ENCODE measurements at regions not wholly inside any gene's neighbourhood (a gene's known extent, or its start where the extent isn't known, plus 50 kb on each side); places are given as distances from the start of the nearest gene placed in this dataset.

DNA sequence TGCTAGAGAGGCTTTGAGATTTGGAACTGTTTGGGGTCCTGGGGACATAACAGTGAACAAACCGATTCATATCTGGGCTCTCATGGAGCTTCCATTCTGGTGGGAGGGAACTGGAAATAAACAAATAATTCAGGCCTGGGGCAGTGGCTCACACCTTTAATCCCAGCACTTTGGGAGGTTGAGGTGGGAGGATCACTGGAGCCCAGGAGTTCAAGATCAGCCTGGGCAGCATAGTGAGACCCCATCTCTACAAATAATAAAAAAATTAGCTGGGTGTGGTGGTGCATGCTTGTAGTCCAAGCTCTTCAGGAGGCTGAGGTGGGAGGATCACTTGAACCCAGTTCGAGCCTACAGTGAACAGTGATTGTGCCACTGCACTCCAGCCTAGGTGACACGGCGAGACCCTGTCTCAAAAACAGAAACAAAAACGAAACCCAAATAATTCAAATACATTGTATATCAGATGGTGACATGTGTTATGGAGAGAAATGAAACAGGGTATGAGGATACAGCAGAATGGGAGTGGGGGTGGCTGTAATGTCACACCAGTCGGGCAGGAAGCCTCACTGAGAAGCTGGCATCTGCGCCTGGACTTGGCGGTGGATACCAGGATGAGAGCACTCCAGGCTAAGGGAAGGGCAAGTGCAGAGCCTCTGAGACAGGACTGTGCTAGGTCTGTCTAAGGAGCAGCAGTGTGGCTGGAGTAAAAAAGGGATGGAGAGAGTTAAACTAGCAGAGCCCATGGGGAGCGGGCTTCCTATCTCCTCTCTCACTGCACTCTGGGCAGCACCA is 131.1 kb upstream of the ZNF536 start:
- Histone ChIP-seq H3K27me3 (ENCODE audit: control insufficient read depth, insufficient read depth, low read length) (no peaks in the 10 kb centered on the region), H3K4me3 (ENCODE audit: low read depth, low read length) (no peak overlapping the region), H3K36me3 (ENCODE audit: control insufficient read depth, insufficient read depth, low read length) (no peaks in the 10 kb centered on the region)
- TF ChIP-seq, protein P1, sequence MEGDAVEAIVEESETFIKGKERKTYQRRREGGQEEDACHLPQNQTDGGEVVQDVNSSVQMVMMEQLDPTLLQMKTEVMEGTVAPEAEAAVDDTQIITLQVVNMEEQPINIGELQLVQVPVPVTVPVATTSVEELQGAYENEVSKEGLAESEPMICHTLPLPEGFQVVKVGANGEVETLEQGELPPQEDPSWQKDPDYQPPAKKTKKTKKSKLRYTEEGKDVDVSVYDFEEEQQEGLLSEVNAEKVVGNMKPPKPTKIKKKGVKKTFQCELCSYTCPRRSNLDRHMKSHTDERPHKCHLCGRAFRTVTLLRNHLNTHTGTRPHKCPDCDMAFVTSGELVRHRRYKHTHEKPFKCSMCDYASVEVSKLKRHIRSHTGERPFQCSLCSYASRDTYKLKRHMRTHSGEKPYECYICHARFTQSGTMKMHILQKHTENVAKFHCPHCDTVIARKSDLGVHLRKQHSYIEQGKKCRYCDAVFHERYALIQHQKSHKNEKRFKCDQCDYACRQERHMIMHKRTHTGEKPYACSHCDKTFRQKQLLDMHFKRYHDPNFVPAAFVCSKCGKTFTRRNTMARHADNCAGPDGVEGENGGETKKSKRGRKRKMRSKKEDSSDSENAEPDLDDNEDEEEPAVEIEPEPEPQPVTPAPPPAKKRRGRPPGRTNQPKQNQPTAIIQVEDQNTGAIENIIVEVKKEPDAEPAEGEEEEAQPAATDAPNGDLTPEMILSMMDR (IDR thresholded peaks at IDR 0.05; ENCODE audit: insufficient read depth, low read length, severe bottlenecking), result no peak
- no peak for FAIRE-seq
- no peak for DNase-seq (ENCODE audit: low read depth)

GRCh38 chr19:30244533-30244932 is 127.7 kb upstream of the ZNF536 start:
- no peak overlapping the region for H3K4me3 ChIP-seq (ENCODE audit: low read depth, low read length)
- FAIRE-seq, result no peak
- TF ChIP-seq, protein P1 (IDR thresholded peaks at IDR 0.05; ENCODE audit: insufficient read depth, low read length, severe bottlenecking), result no peak
- no peaks in the 10 kb centered on the region for H3K36me3 ChIP-seq (ENCODE audit: control insufficient read depth, insufficient read depth, low read length)
- H3K27me3 ChIP-seq (ENCODE audit: control insufficient read depth, insufficient read depth, low read length), result no peaks in the 10 kb centered on the region
- DNase-seq (ENCODE audit: low read depth), result no peak

GRCh38 chr19:30245401-30246039 is 126.7 kb upstream of the ZNF536 start:
- DNase-seq (ENCODE audit: low read depth), result no peak
- FAIRE-seq, result no peak
- no peaks in the 10 kb centered on the region for H3K36me3 ChIP-seq (ENCODE audit: control insufficient read depth, insufficient read depth, low read length)
- no peak overlapping the region for H3K4me3 ChIP-seq (ENCODE audit: low read depth, low read length)
- TF ChIP-seq, protein P1 (IDR thresholded peaks at IDR 0.05; ENCODE audit: insufficient read depth, low read length, severe bottlenecking), result no peak
- H3K27me3 ChIP-seq (ENCODE audit: control insufficient read depth, insufficient read depth, low read length), result no peaks in the 10 kb centered on the region

- H3K4me3 ChIP-seq (ENCODE audit: low read depth, low read length), result no peak overlapping the region
- no peaks in the 10 kb centered on the region for H3K36me3 ChIP-seq (ENCODE audit: control insufficient read depth, insufficient read depth, low read length)
- no peaks in the 10 kb centered on the region for H3K27me3 ChIP-seq (ENCODE audit: control insufficient read depth, insufficient read depth, low read length)
- DNase-seq (ENCODE audit: low read depth) (no peak), FAIRE-seq (no peak)
- TF ChIP-seq, protein P1 (IDR thresholded peaks at IDR 0.05; ENCODE audit: insufficient read depth, low read length, severe bottlenecking), result no peak
These were observed 122.3 kb upstream of the ZNF536 start for GRCh38 chr19:30249911-30250310.

GRCh38 chr19:30252214-30252613 is 120.0 kb upstream of the ZNF536 start:
- Histone ChIP-seq H3K36me3 (ENCODE audit: control insufficient read depth, insufficient read depth, low read length) (no peaks in the 10 kb centered on the region), H3K4me3 (ENCODE audit: low read depth, low read length) (no peak overlapping the region), H3K27me3 (ENCODE audit: control insufficient read depth, insufficient read depth, low read length) (no peaks in the 10 kb centered on the region)
- TF ChIP-seq, protein P1 (IDR thresholded peaks at IDR 0.05; ENCODE audit: insufficient read depth, low read length, severe bottlenecking), result no peak
- FAIRE-seq (no peak), DNase-seq (ENCODE audit: low read depth) (no peak)

Measured in bronchial epithelial cell (primary cell).